ENCODE measurements at regions not wholly inside any gene's neighbourhood (a gene's known extent, or its start where the extent isn't known, plus 50 kb on each side); places are given as distances from the start of the nearest gene placed in this dataset.

- TF ChIP-seq CTCF (IDR thresholded peaks at IDR 0.05; ENCODE audit: low read depth, low read length, poor library complexity, severe bottlenecking) (no peak), EZH2phosphoT487 (IDR thresholded peaks at IDR 0.05; ENCODE audit: borderline replicate concordance, low read length) (no peak)
These were observed 326.7 kb downstream of the BCKDHB start for GRCh38 chr6:80433010-80433672.

Data from DOHH2 (cell line).